Duodenal mucosa (tissue), 2 donors: ENCODE measurements at regions not wholly inside any gene's neighbourhood (a gene's known extent, or its start where the extent isn't known, plus 50 kb on each side); places are given as distances from the start of the nearest gene placed in this dataset.

Experiments used
- H3K27ac ChIP-seq: one replicate; pipeline ENCODE4 v1.7.0; 2013; ENCODE audit warnings: low read depth, low read length
- H3K27me3 ChIP-seq, 2 donors: one replicate each; pipeline ENCODE4 v1.7.0; 2013; ENCODE audit warnings: low read length in 2 of 2, control low read depth in 1 of 2; ENCODE audit not compliant: insufficient read depth in 2 of 2, control insufficient read depth in 1 of 2
- H3K36me3 ChIP-seq, 2 donors: one replicate each; pipeline ENCODE4 v1.7.0; 2013; ENCODE audit warnings: low read length in 2 of 2, control low read depth in 1 of 2; ENCODE audit not compliant: insufficient read depth in 2 of 2, control insufficient read depth in 1 of 2
- H3K4me1 ChIP-seq, 2 donors: one replicate each; pipeline ENCODE4 v1.7.0; 2013; ENCODE audit warnings: low read length in 2 of 2, control low read depth in 1 of 2; ENCODE audit not compliant: insufficient read depth in 2 of 2, control insufficient read depth in 1 of 2
- H3K4me3 ChIP-seq, 2 donors: one replicate each; pipeline ENCODE4 v1.7.0; 2013; ENCODE audit warnings: low read length in 2 of 2, low read depth in 1 of 2
- H3K9ac ChIP-seq, 2 donors: one replicate each; pipeline ENCODE4 v1.7.0; 2013; ENCODE audit warnings: low read length in 2 of 2, low read depth in 1 of 2
- H3K9me3 ChIP-seq, 2 donors: one replicate each; pipeline ENCODE4 v1.7.0; 2013; ENCODE audit warnings: low read length in 2 of 2, control low read depth in 1 of 2; ENCODE audit not compliant: control insufficient read depth in 1 of 2

- Histone ChIP-seq H3K27me3 (no peaks in the 10 kb centered on the region), H3K9ac (no peak overlapping the region), H3K4me3 (no peak overlapping the region), H3K36me3 (no peaks in the 10 kb centered on the region), H3K4me1 (no peaks in the 10 kb centered on the region), H3K27ac (no peak overlapping the region), H3K9me3 (no peaks in the 10 kb centered on the region)
Measured at GRCh38 chr5:71836559-71837112, 117.6 kb downstream of the CARTPT start.

GRCh38 chr5:71838286-71838685, 119.2 kb downstream of the CARTPT start:
- no peaks in the 10 kb centered on the region for H3K4me1 ChIP-seq
- no peaks in the 10 kb centered on the region for H3K27me3 ChIP-seq
- H3K27ac ChIP-seq, result no peak overlapping the region
- H3K4me3 ChIP-seq, result no peak overlapping the region
- H3K36me3 ChIP-seq, result no peaks in the 10 kb centered on the region
- H3K9ac ChIP-seq, result no peak overlapping the region
- H3K9me3 ChIP-seq, result no peaks in the 10 kb centered on the region

GRCh38 chr5:71839096-71839884, 120.2 kb downstream of the CARTPT start:
- H3K27me3 ChIP-seq, result no peaks in the 10 kb centered on the region
- H3K9me3 ChIP-seq, result no peaks in the 10 kb centered on the region
- H3K4me1 ChIP-seq, result no peaks in the 10 kb centered on the region
- H3K36me3 ChIP-seq, result no peaks in the 10 kb centered on the region
- no peak overlapping the region for H3K9ac ChIP-seq
- H3K27ac ChIP-seq, result no peak overlapping the region
- no peak overlapping the region for H3K4me3 ChIP-seq

- Histone ChIP-seq H3K4me1 (no peaks in the 10 kb centered on the region), H3K27ac (no peak overlapping the region), H3K9ac (no peak overlapping the region), H3K27me3 (no peaks in the 10 kb centered on the region), H3K9me3 (no peaks in the 10 kb centered on the region), H3K36me3 (no peaks in the 10 kb centered on the region), H3K4me3 (no peak overlapping the region)
Measured at GRCh38 chr5:71841107-71841506, 122.0 kb downstream of the CARTPT start.

GRCh38 chr5:71843111-71843510, 124.0 kb downstream of the CARTPT start:
- H3K27ac ChIP-seq, result no peak overlapping the region
- H3K36me3 ChIP-seq, result no peaks in the 10 kb centered on the region
- H3K4me1 ChIP-seq, result no peaks in the 10 kb centered on the region
- H3K9me3 ChIP-seq, result no peaks in the 10 kb centered on the region
- H3K27me3 ChIP-seq, result no peaks in the 10 kb centered on the region
- H3K4me3 ChIP-seq, result no peak overlapping the region
- no peak overlapping the region for H3K9ac ChIP-seq

- Histone ChIP-seq H3K27me3 (no peaks in the 10 kb centered on the region), H3K9ac (no peak overlapping the region), H3K4me1 (no peaks in the 10 kb centered on the region), H3K36me3 (no peaks in the 10 kb centered on the region), H3K9me3 (peaks cover 1 to 2% of the 10 kb centered on the region in 2 donors), H3K27ac (no peak overlapping the region), H3K4me3 (no peak overlapping the region)
Measured at GRCh38 chr5:71844862-71845261, 125.8 kb downstream of the CARTPT start.

- H3K27me3 ChIP-seq, result no peaks in the 10 kb centered on the region
- peaks cover 0 to 5% of the 10 kb centered on the region in 2 donors for H3K9me3 ChIP-seq
- no peak overlapping the region for H3K9ac ChIP-seq
- H3K4me3 ChIP-seq, result no peak overlapping the region
- no peaks in the 10 kb centered on the region for H3K36me3 ChIP-seq
- H3K4me1 ChIP-seq, result no peaks in the 10 kb centered on the region
- H3K27ac ChIP-seq, result no peak overlapping the region
Measured at GRCh38 chr5:71859515-71859914, 140.4 kb downstream of the CARTPT start.

- Histone ChIP-seq H3K27ac (no peak overlapping the region), H3K4me3 (no peak overlapping the region), H3K36me3 (no peaks in the 10 kb centered on the region), H3K4me1 (no peaks in the 10 kb centered on the region), H3K9ac (no peak overlapping the region), H3K9me3 (peaks cover 0 to 5% of the 10 kb centered on the region in 2 donors), H3K27me3 (no peaks in the 10 kb centered on the region)
Measured at GRCh38 chr5:71860048-71860447, 141.0 kb downstream of the CARTPT start.

- Histone ChIP-seq H3K9me3 (peaks cover 0 to 2% of the 10 kb centered on the region in 2 donors), H3K4me1 (no peaks in the 10 kb centered on the region), H3K27me3 (no peaks in the 10 kb centered on the region), H3K36me3 (no peaks in the 10 kb centered on the region), H3K9ac (no peak overlapping the region), H3K4me3 (no peak overlapping the region), H3K27ac (no peak overlapping the region)
Measured at GRCh38 chr5:71861682-71862081, 142.6 kb downstream of the CARTPT start.

GRCh38 chr5:71862087-71862486, 143.0 kb downstream of the CARTPT start:
- Histone ChIP-seq H3K4me3 (no peak overlapping the region), H3K36me3 (no peaks in the 10 kb centered on the region), H3K9me3 (peaks cover 0 to 2% of the 10 kb centered on the region in 2 donors), H3K9ac (no peak overlapping the region), H3K27me3 (no peaks in the 10 kb centered on the region), H3K27ac (no peak overlapping the region), H3K4me1 (no peaks in the 10 kb centered on the region)
